Stimulated activated CD4-positive, alpha-beta T cell treated with anti-CD3 and anti-CD28 coated beads, Interleukin-1b, Interleukin-23, amount 100 ng/mL, for 4 hours (primary cell): ENCODE measurements at regions not wholly inside any gene's neighbourhood (a gene's known extent, or its start where the extent isn't known, plus 50 kb on each side); places are given as distances from the start of the nearest gene placed in this dataset.
"Not testable (repeated sequence)": the region's sequence is repeated elsewhere in the genome, so short reads cannot be mapped to it uniquely, and the experiment has no call there.

Experiments
- DNase-seq, 2 donors: peaks; one replicate each; pipeline ENCODE4 v3.0.0-alpha.2; 2020; ENCODE audit warnings: low read depth in 2 of 2

DNA sequence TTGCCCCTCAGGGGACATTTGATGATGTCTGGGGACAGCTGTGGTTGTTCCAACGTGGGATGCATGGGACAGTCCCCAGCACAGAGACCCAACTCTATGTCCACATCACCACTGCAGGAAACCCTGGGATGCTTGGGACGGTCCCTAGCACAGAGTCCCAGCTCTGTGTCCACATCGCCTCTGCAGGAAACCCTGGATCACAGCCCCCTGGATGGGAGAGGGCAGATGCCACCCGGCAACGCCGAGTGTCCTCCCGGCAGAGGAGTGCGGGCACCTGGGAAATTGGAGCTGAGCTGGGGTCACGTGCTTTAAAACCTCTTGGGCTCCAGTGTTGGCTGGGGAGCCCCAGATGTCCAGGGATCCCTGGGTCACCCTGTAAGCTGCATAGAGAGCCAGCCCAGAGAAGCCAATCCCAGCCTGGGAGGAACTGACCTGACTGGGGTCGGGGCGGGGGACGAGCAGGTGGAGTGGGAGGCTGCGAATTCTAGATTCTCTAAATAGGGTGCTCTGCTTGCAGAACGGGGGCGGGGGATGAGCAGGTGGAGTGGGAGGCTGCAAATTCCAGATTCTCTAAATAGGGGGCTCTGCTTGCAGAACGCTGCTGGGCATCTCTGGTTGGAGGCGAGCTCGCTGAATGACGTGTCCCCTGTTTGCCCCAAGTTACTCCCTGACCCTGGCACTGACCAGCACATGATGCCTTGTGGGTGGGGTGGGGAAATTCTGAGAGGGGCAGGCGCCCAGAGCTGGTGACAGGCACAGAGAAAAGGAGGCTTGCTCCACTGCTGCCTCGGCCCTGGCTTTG is 1197.8 kb downstream of the BRD1 start:
- no peak for DNase-seq

DNA sequence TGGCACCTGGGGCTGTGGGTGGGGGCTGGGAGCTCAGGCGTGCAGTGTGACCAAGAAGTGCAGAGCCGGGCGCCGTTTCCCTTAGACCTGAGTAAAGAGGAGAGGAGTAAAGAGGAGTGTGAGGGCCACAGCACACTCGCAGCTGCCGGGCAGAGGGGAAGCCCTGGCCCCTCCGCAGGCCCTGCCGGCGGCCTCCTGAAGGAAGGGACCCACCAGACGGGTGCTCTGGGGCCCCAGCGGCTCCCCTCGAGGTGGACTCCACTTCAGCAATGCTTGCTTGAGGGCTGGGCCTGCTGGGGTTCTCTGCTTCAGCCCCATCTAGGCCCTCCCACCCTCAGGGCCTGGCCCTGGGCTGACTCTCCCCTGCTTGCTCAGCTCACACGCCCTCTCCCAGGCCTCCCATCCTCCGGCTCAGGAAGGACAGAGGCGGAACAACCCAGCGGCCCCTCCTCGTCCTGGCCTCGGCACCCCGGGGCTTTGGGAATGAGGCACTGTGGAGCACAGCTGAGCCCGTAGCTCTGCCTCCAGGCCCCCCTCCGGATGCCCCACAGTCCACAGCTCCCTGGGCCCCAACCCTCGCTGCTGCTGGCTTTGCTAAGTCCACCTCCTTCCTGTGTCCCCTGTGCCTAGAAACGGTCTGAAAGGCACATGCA is 1198.7 kb downstream of the BRD1 start:
- DNase-seq: no peak

DNA sequence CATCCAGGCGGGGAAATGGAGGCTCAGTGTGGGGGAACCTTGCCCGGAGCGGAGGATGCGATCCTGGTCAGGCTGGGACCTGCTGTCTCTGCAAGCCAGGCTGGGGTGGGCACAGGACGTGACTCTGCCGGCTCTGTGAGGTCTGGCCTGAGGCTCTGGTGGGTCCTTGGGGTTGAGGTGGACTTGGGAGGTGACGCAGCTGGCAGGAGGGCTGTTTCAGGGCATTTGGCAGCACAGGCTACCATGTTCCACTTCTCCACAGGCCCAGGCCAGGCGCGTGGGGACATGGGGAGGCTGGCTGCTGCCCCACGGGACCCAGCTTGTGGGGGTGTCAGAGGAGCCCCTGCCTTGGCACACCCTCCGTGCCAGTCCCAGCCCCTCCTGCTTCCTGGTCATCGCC is 1199.7 kb downstream of the BRD1 start:
- no peak for DNase-seq

DNA sequence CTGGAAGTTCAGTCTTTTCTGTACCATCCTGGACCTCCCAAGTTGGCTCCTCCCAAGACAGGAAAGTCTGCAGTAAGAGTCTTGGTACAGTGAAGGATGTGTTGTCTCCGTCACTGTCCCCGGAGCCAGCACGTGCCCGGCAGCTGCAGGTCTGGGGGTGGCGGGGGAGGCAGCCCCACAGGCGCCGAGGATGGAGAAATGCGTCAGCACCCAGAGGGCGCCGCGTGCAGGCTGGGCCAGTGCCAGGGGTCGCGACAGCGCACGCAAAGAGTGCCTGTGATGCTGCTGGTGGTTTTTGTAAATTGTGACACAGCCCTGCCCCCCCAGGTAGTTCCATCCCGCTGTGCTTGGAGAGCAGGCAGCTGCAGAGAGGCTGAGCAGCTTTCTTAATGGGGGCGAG is 1200.5 kb downstream of the BRD1 start:
- DNase-seq: no peak

DNA sequence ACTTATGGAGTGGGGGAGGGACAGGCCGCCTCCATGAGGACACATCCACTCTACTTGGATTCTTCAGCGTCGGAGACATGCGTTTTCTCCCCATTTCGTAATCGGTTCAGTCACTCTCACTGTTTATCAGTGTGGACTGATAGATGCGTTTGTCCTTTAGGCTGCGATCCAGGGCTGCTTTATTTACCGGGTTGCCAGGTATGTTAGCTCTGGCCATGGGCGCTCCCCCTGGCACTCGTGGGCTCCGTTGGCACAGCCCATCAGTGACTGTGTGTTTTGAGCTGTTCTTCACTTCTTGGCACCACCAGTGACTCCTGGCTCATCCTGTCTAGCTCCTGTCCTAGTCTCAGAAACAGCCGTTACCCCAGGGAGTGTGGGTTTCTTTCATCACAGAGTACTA is 1203.3 kb downstream of the BRD1 start:
- DNase-seq: no peak

DNA sequence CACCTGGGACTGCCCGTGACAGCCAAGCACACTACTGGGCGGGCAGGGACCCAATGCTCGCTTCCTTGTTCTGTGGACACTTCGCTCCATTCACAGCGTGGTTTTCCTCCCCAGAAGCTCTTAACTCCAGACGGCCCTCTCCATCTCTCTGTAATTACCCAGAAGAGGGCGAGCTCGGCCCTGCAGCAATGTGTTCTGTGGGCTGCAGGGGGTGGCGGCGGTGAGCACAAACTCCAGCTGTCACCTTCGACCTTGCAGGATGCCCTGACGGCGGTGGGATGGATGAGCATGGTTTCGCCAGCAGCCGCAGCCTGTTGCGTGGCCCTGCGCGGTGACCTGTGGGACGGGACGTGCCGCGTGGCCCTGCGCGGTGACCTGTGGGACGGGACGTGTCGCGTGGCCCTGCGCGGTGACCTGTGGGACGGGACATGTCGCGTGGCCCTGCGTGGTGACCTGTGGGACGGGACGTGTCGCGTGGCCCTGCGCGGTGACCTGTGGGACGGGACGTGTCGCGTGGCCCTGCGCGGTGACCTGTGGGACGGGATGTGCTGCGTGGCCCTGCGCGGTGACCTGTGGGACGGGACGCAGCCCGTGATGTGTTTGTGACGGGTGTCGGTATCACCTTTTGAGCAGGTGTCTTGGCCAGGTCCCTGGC is 1204.7 kb downstream of the BRD1 start:
- DNase-seq: no peak

DNA sequence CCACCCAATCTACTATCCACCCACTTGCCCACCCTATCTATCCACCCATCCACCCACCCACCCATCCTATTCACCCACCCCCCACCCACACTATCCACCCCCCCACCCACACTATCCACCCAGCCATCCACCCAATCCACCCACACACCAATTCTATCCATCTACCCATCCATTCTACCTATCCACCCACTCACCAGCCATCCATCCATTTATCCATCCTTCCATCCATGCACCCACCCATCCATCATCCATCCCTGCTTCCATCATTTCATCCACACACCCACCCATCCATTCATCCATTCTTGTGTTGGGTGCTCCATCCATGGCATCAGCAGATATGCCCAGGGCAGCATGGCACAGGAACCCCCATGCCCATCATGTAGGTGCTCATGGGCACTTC is 1206.6 kb downstream of the BRD1 start:
- DNase-seq: no peak

DNA sequence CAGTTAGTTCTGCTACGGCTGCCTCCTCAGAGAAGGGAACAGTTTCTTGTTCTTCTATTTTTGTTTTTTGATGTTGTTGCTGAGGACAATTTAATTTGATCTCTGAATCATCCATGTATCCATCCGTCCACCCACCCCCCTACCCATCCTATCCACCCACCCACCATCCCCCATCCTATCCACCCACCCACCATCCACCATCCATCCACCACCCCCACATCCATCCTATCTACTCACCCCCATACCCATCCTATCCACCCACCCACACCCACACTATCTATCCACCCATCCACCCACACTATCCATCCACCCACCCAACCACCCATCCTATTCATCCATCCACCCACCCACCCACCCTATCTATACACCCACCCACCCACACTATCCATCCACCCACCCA is 1207.2 kb downstream of the BRD1 start:
- not testable (repeated sequence) for DNase-seq

DNA sequence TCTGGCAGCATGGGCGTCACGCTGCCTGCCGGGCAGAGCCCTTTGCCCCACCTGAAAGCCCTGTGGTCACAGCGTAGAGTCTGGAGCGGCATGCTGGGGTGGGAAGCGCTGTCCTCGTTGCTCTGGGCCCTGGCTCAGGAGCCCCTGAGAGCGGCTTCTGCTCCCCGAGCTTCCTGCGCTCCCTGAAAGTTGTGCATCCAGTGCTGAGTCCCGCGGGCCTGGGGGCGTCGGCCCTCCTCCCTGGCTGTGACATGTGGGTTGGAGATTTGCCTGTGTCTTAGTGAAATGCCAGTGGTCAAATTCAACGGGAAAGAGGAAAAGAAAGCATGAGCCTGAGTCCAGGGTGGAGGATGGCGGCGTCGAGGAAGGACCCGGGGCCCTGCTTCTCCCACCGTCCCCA is 1208.0 kb downstream of the BRD1 start:
- DNase-seq: no peak

DNA sequence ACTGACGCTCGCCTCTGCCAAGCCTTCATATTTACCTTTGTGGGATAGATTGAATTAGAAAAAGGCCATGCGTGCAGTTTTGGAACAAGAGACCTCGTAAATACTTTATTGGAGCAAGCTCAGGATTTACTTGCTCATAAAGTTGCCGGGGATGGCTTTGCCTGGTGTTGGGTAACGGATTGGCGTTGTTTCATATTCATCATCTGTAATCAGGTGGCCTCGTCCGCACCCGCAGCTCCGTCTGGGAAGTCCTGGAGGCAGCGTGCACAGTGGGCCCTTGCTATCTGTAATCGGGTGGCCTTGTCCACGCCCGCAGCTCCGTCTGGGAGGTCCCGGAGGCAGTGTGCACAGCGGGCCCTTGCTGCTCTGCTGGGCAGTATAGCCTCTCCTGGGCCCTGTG is 1209.3 kb downstream of the BRD1 start:
- DNase-seq: no peak

DNA sequence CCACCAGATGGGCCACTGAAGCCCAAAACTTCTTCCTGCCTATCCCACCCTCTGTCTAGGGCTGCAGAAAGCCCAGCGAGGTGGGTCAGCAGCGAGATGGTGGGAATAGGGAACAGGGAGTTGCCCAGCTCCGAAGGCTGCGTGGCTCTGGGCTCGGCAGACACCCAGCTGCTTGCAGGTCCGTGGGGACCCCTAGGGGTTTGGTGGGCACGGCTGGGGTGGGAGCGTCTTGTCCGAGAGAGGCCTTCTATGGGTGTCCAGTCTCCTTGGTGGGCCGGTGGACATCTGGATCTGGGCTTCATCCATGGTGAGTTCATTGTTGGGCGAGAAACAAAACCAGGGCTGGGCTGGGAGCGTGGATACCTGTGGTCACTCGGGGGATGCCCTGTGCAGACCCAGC is 1211.0 kb downstream of the BRD1 start:
- DNase-seq: no peak

DNA sequence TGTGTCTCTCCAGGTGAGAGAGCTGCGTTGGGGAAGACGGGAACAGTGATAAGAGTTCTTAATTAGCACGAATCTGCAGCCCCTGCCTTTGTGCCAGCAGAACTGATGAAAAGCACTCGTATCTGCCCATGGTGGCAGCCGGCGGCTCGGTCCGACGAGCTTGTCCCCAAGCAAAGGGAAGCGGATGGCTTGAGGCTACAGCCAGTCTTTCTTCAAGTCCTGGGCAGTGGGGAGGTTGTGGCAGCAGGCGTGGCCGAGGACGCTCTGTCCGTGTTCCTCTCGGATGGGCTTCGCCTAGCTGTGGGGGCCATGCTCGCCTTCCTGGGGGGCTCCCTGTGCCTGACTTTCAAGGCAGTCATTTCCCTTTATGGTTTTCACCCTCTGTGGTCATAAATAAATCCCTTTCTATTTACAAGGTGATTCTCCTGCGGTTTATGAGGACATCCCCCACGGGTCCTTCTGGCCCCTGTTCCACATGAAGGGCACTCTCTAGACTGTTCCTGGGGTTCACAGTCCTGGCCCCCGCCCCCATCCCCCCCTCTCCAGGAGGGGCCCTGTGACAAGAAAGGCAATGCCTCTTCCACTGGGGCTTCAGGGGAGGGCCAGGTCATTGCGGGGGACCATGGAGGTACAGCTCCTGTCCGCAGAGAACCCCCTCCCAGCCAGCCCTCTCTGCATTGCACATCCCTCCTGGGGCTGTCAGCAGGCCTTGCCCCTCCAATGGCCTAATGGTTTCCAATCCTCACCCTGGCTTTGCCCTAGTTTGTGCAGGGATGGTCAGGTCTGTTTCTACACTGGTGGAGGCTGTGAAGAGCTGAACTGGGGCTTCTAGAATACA is 1212.3 kb downstream of the BRD1 start:
- no peak for DNase-seq

DNA sequence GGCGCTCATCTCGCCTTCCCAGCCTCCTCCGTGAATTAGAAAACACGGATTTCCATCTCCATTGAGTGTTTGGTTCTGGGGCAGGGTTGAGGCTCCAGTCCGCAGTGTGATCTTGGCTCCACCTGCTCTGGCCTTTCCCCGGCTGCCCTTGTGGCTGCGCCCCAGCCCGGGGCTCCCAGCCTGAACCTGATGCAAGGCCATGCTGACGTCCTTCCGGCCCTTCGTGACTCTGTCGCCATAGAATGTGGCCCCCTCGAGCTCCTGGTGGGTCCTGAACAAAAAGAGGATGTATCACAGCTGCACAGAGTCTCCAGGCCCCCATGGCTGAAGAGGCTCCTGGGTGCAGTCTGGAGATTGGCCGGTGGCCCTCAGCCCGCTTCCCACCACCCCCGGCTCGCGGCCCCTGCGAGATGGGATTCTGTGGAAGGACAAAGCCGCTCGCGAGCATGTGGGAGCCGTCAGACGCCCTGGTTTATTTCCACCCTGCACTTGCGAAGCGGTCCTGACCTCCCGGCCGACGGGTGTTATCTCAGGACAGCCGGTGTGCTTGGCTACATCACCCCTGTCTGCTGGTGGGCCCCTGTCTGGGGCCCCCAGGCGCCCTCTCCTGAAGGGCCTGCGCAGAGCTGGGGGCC is 1214.0 kb downstream of the BRD1 start:
- DNase-seq: no peak

DNA sequence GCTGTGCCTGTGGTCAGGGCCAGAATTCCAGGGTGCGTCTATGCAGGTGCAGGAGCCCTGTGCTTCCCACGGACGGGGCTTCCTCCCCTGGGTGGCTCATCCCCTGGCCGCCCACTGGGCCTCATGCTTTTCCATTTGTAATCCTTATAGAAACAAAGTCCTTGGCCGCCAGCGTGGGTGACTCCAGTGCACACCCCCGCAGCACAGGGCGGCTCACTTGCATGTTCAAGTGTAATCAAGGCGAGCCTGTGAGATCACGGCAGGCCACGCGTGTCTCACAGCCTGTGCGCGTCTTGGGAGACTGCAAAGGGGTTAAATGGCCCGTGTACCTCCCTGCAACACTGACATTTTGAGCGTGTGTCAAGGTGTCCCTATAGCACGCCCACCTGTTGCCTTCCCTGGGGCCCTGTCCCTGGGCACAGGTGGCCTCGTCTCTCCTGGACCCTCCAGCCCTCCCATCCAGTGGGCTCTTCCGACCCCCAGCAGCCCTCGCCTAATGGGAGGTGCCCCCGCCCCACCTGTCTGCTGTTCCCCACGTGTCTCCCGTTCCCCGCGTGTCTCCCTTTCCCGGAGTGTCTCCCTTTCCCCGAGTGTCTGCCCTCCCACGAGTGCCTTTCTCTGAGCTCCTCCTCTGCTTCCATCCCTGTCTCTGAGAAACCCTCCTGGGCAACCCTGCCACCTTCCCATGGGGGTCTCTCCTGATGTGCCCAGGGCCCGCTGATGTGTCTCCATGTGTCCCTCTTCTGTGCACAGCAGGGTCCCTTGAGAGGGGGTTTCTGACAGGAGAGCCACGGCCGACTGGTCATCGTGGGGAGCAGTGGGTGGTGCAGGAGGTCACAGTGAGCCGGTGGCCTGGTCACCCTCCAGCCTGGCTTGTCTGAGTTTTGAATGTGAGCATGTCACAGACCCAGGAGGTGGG is 1215.3 kb downstream of the BRD1 start:
- DNase-seq: no peak

DNA sequence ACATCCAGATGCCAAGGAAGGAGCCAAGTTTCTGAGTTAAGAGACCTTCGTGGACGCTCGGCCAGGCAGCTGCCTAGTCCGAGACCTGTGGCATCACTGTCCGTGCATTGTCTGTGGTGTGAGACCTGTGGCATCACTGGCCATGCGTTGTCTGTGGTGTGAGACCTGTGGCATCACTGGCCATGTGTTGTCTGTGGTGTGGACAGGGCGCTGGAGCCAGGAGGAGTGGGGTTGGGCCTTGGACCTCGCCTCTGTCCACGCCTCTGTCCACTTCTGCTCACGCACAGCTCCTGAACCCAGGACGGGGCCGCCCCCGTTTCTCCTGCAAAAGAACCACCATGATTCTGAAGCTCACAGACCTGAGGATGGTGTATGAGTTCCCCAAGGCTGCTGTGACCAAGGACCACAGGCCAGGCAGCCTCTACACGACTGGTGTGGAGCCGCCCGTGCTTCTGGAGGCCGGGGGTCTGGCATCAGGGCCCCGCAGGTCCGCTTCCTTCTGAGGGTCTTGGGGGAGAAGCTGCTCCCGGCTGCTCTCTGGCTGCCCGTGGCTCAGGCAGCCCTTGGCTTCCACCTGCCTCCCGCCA is 1218.3 kb downstream of the BRD1 start:
- DNase-seq: no peak

DNA sequence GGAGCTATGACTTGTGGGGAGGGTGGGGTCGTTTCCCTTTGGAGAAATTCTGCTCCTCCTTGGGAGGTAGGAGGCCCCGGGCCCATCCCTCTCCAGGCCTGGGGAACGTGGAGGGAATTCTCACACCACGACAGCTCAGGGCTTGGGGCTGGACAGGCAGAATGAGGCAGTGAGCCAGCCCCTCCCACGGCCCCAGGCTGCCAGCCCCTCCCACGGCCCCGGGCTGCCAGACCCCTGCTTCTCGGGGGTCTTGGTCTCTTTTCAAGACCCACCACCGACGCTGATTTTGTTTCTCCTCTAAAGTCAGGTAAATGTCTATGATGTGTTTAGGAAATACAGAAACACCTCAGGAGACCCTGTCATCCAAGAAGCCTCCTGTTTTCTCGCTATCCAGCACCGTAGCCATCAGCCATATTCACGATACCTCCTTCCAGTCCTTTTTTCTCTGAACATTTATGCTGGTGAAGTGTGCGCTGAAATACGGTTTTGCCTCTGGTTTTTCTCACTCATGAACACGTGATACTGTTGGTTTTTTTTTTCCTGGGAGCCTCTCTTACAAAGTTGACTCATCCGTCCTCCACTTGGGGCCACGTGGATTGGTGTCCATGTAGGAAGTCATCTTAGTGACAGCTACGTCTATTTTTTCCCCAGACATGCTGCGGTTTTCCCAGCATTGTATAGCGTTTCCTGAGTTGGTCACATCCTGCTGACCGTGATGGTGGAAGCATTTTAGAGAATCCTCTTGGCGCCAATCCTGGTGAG is 1219.6 kb downstream of the BRD1 start:
- no peak for DNase-seq

DNA sequence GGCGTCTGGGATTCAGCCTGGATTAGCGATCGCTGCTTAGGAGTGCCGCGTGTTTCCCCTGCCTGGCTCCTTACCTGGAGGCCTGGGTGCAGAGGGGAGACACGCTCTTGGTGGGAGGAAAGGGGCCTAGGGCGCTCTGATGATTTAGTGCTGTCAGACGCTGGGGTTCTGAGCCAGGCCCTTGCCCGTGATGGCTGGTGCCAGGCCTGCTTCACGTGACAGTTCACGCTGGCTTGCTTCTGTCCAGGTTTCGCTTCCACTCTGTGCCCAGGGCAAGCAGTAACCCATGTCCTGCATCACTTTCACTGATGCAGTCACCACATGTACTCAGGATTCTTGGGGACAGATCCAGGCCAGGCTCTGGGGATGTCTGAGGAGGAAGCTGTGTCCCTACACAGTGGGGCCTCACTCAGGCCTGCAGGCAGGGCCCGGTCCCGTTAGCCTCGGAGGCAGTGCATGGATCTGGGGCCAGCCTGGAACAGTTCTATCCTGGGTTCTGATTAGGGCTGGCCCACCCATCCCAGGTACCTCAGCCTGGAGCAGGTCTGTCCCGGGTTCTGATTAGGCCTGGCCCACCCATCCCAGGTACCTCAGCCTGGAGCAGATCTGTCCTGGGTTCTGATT is 1220.9 kb downstream of the BRD1 start:
- DNase-seq: no peak

DNA sequence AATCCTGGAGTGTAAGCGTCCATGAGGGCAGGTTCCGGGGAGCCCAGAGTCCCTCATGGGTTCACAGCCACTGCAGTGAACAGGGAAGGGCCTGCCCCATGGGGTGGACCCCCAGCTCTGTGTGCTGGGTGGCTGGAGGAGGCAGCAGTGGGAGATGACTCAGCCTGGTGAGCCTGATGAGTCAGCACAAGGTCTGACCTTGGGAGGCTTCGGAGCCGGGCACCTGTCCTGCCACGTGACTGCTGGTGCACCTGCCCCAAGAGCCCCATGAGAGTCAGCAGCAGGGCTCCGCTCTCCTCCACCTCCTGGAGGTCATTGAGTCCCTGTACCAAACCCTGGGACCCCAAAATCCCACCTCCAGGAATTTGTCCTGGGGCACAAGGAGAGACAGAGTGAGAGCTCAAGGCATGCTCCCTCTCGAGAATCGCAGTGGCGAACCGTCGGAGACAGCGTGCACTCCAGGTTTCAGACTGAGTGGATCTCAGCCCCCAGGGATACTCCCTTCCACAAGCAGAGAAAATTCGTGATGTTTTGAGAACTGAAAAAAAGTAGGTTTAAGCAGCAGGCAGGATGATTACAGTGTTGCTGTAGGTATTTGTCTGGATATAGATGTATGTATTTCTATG is 1221.7 kb downstream of the BRD1 start:
- no peak for DNase-seq

DNA sequence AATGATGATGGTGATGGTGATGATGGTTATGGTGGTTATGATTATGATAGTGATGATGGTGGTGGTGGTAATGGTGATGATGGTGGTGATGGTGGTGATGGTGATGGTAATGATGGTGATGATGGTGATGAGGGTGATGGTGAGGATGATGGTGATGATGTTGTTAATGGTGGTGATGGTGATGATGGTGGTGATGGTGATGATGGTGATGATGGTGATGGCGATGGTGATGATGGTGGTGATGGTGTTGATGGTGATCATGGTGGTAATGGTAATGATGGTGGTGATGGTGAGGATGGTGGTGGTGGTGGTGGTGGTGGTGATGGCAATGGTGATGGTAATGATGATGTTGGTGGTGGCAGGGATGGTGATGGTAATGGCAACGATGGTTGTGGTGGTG is 1222.5 kb downstream of the BRD1 start:
- DNase-seq: no peak
